ENCODE measurements at regions not wholly inside any gene's neighbourhood (a gene's known extent, or its start where the extent isn't known, plus 50 kb on each side); places are given as distances from the start of the nearest gene placed in this dataset.

- no peak for TF ChIP-seq POLR2AphosphoS5 (IDR thresholded peaks at IDR 0.05; ENCODE audit: borderline replicate concordance, low read depth, low read length)
- TF ChIP-seq EZH2 (IDR thresholded peaks at IDR 0.05), result no peak
- TF ChIP-seq FOXP2 (optimal IDR thresholded peaks at IDR 0.05; ENCODE audit: control extremely low read depth, extremely low read length, insufficient read depth), result no peak
Observed at GRCh38 chr10:33056828-33057596, 99.0 kb upstream of the ITGB1 start.

All from SK-N-MC (cell line).